HG02642 (cell line): ENCODE measurements at regions not wholly inside any gene's neighbourhood (a gene's known extent, or its start where the extent isn't known, plus 50 kb on each side); places are given as distances from the start of the nearest gene placed in this dataset.

Source experiments
- ATAC-seq: cut with Tn5 transposase; IDR thresholded peaks from one replicate; pipeline ENCODE4 v1.9.1; 2021; ENCODE audit warnings: mild to moderate bottlenecking; ENCODE audit not compliant: unreplicated experiment, poor library complexity

DNA sequence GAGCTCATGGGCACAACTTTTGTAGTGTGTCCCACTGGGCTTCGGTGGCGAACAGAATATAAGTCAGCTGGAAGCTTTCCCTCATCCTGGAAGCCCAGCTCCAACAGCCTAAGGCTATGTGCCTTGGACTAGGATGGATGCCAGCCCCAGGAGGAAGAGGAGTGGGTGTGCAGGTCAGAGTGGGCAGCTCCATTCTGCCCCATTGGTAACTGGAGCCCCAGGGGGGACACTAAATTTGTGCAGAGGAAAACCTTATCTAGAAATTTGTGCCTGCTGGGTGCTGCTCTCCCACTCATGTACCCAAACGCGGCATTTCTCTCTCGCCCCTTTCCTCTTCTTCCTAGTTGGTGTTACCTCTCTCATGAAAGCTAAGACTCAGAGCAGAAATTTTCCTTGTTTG, 253.9 kb upstream of the MAN1A1 start:
- no peak for ATAC-seq

DNA sequence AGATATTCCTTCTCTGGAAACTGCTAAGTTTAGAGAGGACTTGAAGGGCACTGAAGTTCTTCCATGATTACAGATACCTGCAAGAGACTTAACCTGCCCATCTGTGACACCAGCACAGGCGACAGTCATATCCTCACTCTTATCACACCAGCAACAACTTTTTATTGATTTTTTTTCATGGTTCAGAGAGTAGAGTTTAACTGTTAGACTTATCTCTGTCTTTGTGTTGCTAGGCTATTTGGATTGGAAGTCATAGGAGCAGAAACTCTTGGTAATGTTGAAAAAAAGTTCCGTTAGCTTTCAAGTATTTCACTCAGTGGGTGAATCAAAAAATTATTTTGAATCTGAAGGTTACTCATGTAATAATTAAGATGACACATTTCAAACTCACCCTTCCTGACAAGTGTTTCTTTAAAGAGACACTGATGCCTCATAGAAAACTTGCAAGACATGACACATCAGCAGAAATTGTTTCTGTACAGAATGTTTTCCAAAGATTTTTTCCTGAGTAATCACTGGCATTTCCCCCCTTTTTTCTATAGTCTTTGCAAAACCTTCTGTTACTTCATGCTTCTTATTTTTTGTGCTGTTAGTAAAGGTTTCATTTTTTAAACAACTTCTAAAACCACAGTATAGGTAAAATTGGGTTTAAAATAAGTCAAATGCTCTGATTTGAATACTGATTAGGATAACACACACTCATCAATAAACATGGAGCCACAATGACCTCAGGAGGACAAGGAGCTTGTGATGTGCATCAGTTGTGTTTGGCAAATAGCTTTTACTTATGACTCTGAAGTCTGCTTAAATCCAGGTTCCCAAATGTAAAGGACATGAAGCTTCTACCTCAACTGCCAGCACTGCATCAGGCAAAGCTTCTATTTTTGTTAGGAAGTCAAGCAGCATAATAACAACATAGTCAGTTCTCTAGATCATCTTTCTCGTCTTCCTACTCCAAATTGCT, 252.9 kb upstream of the MAN1A1 start:
- no peak for ATAC-seq

DNA sequence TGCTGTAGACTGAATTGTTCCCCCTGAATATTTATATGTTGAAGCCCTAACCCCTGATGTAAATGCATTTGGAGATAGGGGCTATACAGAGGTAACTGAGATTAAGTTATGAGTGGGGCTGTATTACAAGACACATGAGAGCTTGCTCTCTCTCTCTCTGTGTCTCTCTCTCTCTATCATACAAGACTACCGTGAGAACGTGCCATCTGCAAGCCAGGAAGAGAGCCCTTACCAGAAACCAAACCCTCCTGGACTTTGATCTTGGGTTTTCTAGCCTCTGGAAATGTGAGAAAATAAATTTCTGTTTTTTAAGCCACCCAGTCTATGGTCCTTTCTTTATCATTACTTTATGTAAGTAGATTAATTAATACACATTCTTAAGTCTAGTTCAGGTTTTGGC, 249.3 kb upstream of the MAN1A1 start:
- no peak for ATAC-seq

DNA sequence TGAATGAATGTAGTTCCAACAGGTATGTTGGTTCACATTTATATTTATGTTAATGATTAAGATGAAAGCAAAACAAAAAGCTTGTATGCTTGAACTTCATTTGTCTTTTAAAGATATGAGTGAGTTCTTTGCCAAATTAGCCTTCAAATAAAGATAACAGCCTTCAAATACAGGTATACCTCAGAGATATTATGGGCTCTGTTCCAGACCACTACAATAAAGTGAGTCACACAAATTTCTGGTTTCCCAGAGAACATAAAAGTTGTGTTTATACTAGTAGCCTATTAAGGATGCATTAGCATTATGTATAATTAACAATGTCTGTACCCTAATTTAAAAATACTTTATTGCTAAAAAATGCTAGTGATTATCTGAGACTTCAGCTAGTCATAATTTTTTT, 245.3 kb upstream of the MAN1A1 start:
- no peak for ATAC-seq

DNA sequence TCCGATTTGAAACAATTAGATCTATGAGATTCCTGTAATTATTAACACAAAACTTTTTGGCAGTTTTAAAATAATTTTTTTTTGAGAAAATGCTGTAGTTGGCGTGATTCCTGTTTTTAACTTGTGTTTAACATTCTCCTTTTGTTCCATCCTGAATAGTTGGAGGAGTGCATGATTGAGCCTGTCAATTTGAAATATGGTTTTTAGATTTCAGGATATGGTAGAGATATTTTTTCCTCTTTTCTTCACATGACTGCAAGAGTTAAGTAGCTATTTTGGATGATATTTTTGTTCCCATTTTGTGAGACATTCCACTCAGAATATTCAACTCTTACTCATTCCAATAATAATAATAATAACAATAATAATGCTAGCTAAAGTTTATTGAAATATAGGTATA, 241.7 kb upstream of the MAN1A1 start:
- no peak for ATAC-seq

DNA sequence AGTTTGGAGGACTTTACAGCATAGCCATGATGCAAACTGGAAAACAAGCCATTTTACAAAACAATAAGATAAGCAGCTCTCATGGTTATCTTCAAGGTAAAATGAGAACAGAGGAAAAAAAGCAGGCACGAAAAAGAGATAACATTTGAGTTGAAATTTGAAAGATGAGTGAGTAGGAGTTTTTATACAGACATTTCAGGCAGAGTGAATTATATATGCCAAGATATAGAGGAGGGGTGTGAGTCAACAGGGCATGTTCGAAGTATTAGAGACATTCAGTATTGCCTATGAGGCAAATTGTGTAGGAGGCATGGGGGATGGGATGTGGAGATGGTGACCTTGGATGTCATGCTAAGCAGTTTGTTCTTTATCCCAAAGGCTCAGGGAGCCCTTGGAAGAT, 240.5 kb upstream of the MAN1A1 start:
- no peak for ATAC-seq

DNA sequence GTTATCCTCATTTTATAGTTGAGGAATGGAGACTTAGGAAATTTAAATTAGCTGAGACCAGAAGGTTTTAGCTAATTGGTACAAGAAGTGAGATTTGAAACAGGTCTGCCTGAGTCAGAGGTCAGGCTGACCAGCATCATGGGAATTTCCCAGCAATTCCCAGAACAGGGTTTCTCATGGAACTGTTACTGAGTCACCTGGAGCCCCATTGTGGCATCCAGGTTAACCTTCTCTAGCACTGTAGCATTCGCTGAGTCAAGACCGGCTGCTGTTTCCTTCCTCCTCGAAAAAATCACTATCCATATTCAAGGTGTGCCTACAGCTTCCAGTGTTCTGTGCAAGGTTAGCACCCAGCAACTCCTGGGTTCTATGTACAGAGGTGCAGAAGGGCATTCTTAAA, 238.0 kb upstream of the MAN1A1 start:
- no peak for ATAC-seq

DNA sequence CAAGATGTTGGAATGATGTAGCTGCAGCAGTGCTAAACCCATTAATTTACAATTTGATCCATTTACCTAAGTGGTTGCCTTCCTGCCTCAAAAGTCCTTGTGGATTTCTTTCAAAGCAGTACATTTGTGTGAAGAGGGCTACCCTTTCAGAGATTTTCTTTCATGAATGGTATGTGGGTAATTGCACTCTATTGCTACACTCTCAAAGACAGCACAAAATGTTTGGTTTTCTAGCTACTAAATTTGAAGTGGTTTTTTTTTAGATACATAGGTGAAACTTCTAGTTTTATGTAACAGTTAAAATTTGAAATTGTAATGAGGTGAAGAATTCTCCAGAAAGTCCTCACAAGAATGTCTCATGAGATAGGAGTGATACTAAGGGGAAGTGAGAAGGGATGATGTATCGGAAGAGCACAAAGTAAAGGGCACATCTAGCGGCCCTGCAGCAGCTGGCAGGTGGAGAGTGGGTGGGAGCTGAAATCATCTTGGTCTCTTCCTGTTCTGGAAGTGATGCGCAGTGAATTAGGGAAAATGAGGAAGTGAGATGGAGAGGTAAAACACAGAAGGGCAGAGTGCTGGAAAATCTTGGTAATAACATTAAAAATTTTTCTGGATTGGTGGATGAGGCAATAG, 236.8 kb upstream of the MAN1A1 start:
- ATAC-seq = peak; percentile 96

DNA sequence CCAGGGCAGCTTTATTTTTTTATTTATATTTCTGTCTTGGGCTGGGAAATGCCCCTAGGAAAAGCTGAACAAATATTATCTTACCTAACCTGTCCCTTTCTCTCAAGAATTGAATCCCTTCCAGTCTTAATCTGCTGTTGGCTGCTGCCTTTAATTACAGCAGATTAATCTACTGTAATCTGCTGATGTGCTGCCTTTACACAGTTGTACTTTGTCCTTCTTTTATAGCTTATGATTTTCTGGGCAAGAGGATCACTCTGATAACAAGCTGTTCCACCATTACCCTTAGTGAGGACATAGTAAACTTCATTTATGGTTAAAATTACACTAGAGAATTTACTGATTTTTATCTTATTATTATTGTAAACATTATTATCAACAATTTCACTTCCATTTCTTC, 234.5 kb upstream of the MAN1A1 start:
- no peak for ATAC-seq

DNA sequence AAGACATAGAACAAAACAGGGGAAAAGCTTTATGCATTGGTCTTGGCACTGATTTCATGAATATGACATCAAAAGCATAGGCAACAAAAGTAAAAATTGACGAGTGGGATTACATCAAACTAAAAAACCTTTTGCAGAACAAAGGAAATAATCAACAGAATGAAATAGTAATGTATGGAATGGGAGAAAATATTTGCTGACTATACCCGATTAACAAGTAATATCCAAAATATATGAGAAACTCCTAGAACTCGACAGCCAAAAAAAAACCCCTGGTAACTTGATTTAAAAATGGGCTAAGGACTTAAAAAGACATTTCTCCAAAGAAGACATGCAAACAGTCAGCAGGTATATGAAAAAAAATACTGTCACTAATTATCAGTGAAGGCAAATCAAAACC, 231.7 kb upstream of the MAN1A1 start:
- ATAC-seq = no peak

DNA sequence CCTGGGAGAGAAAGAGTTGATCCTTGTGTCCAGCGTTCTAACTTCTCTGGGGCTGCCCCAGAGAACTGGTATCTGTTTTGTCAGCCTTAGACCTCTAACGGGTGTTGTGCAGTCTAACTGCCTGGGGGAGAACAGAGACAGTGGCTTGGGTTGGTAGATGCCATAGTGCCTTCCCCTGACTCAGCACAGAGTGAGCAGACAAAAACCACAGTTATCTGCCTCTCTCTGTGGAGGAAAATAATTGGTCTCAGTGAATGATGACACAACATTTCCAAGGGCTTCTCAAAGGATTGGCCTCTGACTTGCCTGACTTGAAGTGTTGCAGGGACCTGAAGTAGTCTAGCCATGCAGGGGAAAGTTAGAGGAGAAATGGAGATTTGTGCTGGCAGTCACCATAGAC, 226.2 kb upstream of the MAN1A1 start:
- ATAC-seq = no peak

DNA sequence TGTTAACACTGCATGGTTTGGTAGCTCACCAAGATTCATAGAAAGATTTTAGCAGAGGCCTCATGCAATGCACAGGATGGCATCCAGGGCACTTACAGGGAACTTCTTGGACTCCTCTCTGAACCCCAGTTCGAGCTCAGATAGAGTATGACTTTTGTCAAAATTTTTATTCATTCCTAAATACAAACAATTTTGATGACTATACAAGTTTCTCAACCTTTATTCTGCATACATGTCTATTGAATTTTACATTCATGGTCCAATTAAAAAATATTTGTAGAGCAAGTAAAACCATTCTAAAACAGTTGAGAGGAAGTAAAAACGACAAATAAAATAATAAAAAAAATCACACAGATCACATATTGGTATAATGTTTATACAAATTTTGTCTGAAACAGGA, 219.0 kb upstream of the MAN1A1 start:
- no peak for ATAC-seq

DNA sequence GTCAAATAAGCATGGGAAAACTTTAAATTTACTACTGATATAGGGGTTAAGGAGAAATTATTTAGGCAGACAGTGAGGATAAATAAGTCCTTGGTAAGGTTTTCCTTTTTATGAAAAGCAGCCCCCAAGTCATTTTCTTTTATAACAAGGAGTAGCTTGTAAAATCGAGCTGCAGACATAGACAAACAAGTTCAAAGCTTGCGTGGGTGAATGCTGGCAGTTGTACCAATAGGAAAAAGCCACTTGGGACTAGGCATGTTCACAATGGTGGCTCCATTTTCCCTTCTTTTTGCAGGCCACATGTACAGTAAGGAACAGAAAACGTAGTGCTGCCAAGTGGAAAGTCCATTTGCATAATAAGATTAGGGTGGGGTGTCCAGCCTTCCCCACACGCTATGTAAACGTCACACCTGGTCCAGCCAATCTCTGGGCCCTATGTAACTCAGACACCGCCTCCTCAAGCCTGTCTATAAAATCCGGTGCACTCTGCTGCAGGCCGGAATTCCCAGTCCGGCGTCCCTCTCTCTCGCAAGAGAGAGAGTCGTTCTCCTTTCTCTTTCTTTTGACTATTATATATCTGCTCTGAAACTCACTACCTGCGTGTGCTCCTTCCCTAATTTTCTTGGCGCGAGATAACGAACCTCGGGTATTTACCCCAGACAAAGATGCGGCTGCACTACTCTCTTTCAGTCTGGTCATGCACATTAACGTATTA, 217.1 kb upstream of the MAN1A1 start:
- ATAC-seq = no peak

DNA sequence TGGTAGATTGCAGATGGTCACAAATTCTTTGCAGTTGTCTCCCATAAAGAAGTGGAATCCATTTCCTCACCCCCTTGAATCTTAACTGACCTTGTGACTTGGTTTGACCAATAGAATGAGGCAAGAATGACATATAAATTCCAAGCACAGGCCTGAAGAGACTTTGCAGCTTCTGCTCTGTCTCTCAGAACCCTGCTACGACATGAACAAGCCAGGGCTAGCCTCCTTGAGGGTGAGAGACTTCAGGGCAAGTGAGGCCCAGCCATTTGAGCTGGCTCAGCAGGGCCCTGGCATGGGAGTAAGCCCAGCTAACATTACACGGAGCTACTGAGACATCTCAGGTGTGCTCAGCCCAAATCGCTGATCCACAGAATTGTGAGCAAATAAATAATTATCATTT, 216.3 kb upstream of the MAN1A1 start:
- no peak for ATAC-seq

DNA sequence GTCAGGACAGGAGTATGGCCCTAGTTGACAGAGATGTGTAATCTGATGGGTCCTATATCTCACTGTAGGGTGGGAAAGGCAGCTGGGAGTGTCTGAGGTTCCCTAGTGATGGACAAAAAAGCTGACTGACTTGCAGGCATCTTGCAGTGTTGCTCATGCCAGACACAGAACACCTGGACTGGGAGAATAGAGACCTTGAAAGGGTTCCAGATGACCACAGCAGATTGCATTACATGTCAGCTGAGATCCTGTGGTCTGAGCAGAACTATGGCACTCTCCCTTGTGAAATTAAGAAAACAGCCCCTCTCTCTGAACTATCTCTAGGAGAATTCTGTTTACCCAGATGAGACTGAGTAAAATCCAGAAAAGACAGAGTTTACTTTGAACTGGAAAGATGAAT, 212.6 kb upstream of the MAN1A1 start:
- no peak for ATAC-seq

DNA sequence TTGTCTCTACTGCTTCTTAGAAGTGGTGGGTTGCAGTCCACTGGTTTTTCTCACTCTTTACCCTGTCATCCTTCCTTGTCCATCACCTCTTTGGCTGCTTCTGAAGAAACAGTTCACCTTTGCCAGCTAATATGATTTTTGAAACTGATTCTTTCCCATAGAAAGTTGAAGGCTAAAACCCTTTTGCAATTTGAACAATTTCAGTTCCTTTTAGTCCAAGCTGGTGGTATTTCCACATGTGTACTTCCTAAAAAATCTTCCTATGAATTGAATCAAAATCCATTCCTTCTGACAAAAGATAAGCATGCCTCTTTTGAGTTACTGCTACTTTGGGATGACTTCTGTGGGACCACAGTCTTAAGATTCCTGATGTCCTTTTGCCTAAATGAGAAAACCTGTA, 210.0 kb upstream of the MAN1A1 start:
- ATAC-seq = no peak

DNA sequence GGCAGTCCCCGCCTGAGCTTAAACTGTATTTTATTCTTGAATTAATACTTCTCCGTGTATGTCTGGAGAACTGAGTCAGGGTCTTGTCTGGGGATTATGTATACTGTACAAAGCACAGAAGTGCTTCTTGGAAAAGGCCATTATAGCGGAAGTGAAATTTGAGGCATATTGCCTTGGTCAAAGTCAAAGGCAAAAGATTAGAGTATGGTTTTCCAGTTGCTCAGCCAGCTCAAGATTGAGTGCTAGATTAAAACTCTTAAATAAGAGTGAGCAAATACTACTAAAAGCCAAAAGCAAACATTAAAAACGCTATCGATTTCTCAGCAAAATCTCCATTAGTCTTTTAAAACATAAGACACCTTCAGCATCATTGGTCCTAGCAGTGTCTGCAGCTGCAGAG, 207.7 kb upstream of the MAN1A1 start:
- no peak for ATAC-seq

DNA sequence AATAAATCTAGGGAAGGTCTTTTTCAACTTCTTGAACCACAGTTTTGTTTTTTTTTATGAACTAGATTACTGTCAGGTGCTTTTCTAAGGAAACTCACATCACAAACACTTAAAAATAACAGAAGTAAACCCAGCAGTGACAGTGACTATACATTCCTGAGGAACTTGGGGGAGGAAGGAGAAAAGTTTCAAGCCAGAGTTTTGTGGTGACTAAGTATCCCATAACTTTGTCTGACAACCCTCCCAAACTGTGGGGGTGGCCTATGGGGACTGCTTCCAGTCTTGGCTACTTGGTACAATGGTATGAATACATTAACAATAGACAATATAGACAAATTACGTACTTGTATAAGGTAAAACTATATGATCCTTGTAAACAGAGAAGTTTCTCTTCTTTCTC, 202.5 kb upstream of the MAN1A1 start:
- no peak for ATAC-seq

DNA sequence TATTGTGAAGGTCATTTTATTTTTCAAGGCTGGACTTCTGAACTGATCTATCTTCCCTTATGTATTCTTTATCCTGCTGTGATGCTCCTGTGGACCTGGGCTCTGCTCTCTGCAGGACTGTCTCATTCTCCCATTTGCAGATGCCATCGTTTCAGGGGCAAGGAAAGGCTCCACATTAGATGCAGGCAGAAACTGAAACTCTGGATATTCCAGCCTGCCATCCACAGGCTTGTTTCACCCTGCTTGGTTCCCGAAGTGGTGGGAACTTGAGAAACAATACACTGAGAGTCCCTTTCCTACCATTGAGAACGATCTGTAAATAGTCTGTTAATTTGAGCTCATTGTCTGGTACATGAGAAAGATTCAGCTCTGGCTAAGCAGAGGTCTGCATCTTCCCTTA, 197.5 kb upstream of the MAN1A1 start:
- no peak for ATAC-seq

DNA sequence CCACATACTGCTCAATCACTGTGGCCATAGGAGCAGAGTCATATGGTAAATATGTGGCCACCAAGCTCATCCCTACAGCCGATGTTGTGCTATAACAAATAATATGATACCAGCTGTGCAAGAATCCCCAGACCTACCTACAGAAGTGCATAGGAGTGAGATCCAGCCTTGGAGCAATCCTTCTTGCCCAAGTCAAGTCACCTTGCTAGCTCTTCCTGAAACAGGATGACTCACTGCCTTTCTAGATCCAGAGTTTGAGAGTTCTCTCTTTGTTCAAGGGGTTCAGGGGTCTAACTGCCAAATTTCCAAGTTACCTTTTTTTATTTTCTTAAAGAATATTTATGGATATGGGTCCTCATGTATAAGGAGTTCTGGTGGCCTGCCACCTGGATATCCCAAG, 195.7 kb upstream of the MAN1A1 start:
- no peak for ATAC-seq
